Aorta (tissue), 5 donors: ENCODE measurements at regions not wholly inside any gene's neighbourhood (a gene's known extent, or its start where the extent isn't known, plus 50 kb on each side); places are given as distances from the start of the nearest gene placed in this dataset.

Experiments used
- ATAC-seq: fragments of 200-7000 bp; cut with Tn5 transposase; one replicate; pipeline ENCODE4 v1.9.1; 2022; ENCODE audit warnings: moderate library complexity; ENCODE audit not compliant: low FRiP score
- DNase-seq, 2 donors: peaks; one replicate each; pipeline ENCODE4 v3.0.0-alpha.2; 2020
- H3K27ac ChIP-seq, 2 donors: one replicate each; pipeline ENCODE4 v1.5.1; 2013; ENCODE audit warnings: low read length in 2 of 2, mild to moderate bottlenecking in 2 of 2, moderate library complexity in 2 of 2, control low read depth in 1 of 2, inconsistent platforms in 1 of 2, low read depth in 1 of 2
- H3K27me3 ChIP-seq, 2 donors: one replicate each; pipeline ENCODE4 v1.6.1; 2013; ENCODE audit warnings: control low read depth in 1 of 2, low read length in 1 of 2, mild to moderate bottlenecking in 1 of 2, moderate library complexity in 1 of 2; ENCODE audit not compliant: insufficient read depth in 2 of 2, control insufficient read depth in 1 of 2
- H3K36me3 ChIP-seq, 2 donors: one replicate each; pipeline ENCODE4 v1.6.1; 2013; ENCODE audit warnings: control low read depth in 1 of 2, low read length in 1 of 2, mild to moderate bottlenecking in 1 of 2; ENCODE audit not compliant: insufficient read depth in 2 of 2, control insufficient read depth in 1 of 2
- H3K4me1 ChIP-seq, 2 donors: one replicate each; pipeline ENCODE4 v1.6.1; 2013; ENCODE audit warnings: low read length in 2 of 2, control low read depth in 1 of 2, mild to moderate bottlenecking in 1 of 2, moderate library complexity in 1 of 2; ENCODE audit not compliant: insufficient read depth in 2 of 2, control insufficient read depth in 1 of 2
- H3K4me3 ChIP-seq, 2 donors: one replicate each; pipeline ENCODE4 v1.5.1; 2013; ENCODE audit warnings: low read length in 2 of 2, control low read depth in 1 of 2, mild to moderate bottlenecking in 1 of 2
- H3K9me3 ChIP-seq: one replicate; pipeline ENCODE4 v1.6.1; 2013; ENCODE audit warnings: mild to moderate bottlenecking, low read length; ENCODE audit not compliant: control insufficient read depth
- WGBS, 2 donors: extraction: QIAGEN DNeasy Blood & Tissue Kit; methylation state at CpG; one replicate each; pipeline ENCODE4 v1.1.7; 2013; 5-methylcytosine and 5-hydroxymethylcytosine counted together
- intact Hi-C, 2 donors: fragments of 100-400 bp; cut with DNase I; formaldehyde crosslinking; loops; one replicate each; pipeline versions ENCODE4 v1.14.2 to v1.15.0; 2022
- donor health status: healthy with polysubstance abuse.
- donor health status: Bipolar disorder and iron deficiency.
- donor health status: DM: no; HTN: no; CAD: no.
- donor health status: DM: no; HTN: no; CAD: no.
- donor health status: DM: yes; HTN: yes; CAD: no.

DNA sequence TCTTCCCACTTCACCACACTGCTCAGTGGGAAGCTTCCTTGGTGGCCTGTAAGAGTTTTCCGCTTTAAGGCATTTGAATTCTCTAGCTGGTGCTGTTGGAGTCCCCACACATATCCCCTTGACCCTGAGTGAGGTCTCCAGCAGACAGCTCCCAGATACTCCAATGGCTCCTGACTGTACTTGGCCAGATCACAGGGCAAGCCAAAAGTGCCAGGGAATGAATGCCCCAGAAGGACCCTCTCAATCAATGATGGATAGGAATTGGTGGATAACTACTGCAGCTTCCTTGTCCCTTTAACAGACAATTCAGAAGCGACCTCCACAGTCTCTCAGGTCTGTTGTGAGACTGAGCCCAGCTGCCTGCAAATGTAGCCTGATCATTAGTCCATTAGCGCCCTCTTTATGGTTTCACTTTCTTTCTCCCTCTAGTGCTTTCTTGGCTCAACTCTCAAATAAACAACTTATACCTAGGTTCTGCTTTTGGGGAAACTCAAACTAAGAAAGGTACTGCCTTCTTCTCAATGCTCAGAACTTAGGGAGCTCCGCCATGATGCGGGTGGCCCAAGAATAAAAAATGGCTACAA lies 283.0 kb downstream of the TCF7L2 start:
- H3K27ac ChIP-seq = no peak overlapping the region
- H3K4me1 ChIP-seq = no peaks in the 10 kb centered on the region
- H3K4me3 ChIP-seq = no peak overlapping the region
- DNase-seq (no peak), ATAC-seq (no peak)
- no peaks in the 10 kb centered on the region for H3K9me3 ChIP-seq
- no peaks in the 10 kb centered on the region for H3K36me3 ChIP-seq
- intact Hi-C loops = no loop called here
- H3K27me3 ChIP-seq = no peaks in the 10 kb centered on the region
- WGBS, 2 donors = 93 to 95% methylated on average over 5 of the region's 5 CpGs

DNA sequence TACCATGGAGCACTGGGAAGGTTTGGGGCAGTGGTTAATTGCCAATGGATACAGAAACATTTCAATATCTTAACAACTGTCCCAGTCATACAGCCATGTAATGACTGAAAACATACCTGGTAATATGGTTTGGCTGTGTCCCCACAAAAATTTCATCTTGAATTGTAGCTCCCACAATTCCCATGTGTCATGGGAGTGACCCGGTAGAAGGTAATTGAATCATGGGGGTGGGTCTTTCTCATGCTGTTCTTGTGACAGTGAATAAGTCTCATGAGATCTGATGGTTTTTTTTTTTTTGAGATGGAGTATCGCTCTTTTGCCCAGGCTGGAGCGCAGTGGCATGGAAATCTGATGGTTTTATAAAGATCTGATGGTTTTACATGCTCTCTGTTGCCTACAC lies 284.4 kb downstream of the TCF7L2 start:
- H3K9me3 ChIP-seq = no peaks in the 10 kb centered on the region
- no peak for DNase-seq
- 96 to 98% methylated on average over 3 of the region's 3 CpGs for WGBS, 2 donors
- H3K27me3 ChIP-seq = no peaks in the 10 kb centered on the region
- H3K27ac ChIP-seq = no peak overlapping the region
- H3K4me1 ChIP-seq = no peaks in the 10 kb centered on the region
- intact Hi-C loops = no loop called here
- no peaks in the 10 kb centered on the region for H3K36me3 ChIP-seq
- no peak for ATAC-seq
- H3K4me3 ChIP-seq = no peak overlapping the region

DNA sequence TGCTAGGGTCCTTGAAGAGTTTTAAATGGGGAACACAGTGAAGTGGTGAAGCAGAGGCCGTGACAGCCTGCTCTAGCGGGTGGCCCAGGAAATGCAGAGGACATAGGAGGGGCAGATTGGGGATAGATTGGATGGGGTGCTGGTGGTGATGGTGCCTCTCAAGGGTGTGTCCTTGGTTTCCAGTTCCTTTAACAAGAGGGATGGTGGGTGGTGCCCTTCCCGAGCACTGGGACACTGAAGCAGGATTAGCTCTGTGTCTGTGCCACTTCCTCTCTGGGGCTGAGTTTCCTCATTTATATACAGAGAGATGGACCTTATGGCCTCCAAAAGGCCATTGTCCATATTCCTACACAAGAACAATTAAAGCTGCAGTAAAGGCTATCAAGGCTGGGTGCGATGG lies 285.5 kb downstream of the TCF7L2 start:
- 95 to 98% methylated on average over 4 of the region's 4 CpGs for WGBS, 2 donors
- intact Hi-C loops = no loop called here

DNA sequence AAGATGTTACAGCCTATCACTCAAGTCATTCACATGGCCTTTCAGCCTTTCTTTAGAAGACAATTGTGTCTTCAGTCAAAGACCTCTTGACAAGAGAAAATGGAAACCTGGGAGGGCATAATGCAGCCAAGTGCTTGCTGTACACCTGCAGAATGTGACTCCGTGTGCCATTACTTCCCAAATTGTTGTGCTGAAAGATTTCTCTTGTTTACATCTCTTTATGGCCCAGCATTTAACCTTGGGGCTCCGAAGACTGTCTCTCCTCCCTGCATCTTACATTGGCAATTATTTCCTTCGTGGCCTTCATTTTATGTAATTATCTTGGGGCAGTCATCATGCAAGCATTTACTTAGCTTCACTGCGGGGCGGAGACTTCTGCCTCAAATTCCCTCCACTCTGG lies 287.0 kb downstream of the TCF7L2 start:
- no peak for ATAC-seq
- Histone ChIP-seq H3K36me3 (no peaks in the 10 kb centered on the region), H3K4me1 (no peaks in the 10 kb centered on the region), H3K9me3 (no peaks in the 10 kb centered on the region), H3K4me3 (no peak overlapping the region), H3K27ac (no peak overlapping the region), H3K27me3 (no peaks in the 10 kb centered on the region)
- intact Hi-C loops = no loop called here
- WGBS, 2 donors = 96% methylated on average over 5 of the region's 5 CpGs
- DNase-seq = no peak

More for the DNA sequence above, 285.5 kb downstream of the TCF7L2 start:
- Histone ChIP-seq H3K27me3 (no peaks in the 10 kb centered on the region), H3K27ac (no peak overlapping the region), H3K4me3 (no peak overlapping the region), H3K36me3 (no peaks in the 10 kb centered on the region), H3K9me3 (no peaks in the 10 kb centered on the region), H3K4me1 (no peaks in the 10 kb centered on the region)
- ATAC-seq = no peak
- DNase-seq = peak in 1 of 2 donors; percentile 56

DNA sequence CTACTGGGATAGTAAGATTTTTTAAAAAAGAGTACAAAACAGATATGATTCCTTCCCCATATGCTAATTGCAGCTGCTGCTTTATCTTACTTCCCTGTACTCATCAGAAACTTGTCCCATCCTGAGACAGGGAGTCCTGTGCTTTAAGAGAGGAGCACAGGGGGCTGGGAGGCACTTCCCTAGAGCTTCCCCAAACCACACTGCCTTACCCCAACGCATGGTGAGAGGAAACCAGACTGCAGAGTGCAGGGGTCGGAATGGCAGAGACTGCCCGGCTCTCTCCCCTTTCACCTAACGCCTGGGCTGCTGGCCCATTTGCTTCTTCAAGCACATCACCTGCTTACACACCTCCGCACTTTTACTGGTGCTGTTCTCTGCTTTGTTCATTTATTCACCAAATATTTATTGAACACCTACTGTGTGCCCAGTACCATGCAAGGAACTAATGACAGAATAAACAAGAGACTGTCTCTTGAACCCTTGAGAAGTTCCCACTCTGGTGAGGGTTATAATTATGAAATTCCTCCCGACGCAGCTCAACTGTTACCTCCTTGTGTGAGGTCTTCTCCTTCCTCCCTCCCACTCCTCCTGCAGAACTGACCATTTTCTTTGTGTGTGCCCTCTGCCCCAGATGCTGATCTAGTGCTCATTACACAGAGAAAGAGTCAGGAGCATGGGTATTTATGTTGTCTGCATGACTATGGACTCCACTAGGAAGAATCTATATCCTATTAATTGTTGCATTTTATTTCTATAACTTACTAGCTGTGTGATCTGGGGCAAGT lies 289.7 kb downstream of the TCF7L2 start:
- H3K9me3 ChIP-seq = no peaks in the 10 kb centered on the region
- no peaks in the 10 kb centered on the region for H3K27me3 ChIP-seq
- DNase-seq = no peak
- H3K4me3 ChIP-seq = no peak overlapping the region
- no peaks in the 10 kb centered on the region for H3K36me3 ChIP-seq
- 79 to 81% methylated on average over 7 of the region's 7 CpGs for WGBS, 2 donors
- intact Hi-C loops = no loop called here
- no peaks in the 10 kb centered on the region for H3K4me1 ChIP-seq
- H3K27ac ChIP-seq = no peak overlapping the region
- no peak for ATAC-seq

DNA sequence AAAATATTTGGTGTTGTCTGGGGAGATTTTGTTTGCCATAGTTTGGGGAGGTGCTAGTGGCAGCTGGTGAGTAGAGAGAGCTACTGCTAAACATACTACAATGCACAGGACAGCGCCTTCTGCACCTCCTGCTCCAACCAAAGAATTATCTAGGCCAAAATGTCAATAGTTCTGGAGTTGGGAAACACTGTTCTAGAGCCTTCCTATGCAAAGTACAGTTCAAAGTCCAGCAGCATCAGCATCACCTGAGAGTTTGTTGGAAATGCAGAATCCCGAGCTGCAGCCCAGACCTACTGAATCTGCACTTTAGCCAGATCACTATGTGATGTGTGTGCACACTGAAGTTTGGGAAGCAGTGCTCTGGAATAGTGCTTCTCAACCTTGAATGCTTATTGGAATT lies 290.7 kb downstream of the TCF7L2 start:
- no peaks in the 10 kb centered on the region for H3K27me3 ChIP-seq
- no peak overlapping the region for H3K27ac ChIP-seq
- H3K4me3 ChIP-seq = no peak overlapping the region
- H3K9me3 ChIP-seq = no peaks in the 10 kb centered on the region
- intact Hi-C loops = no loop called here
- WGBS, 2 donors = 95% methylated on average over 2 of the region's 2 CpGs
- no peaks in the 10 kb centered on the region for H3K4me1 ChIP-seq
- ATAC-seq (no peak), DNase-seq (no peak)
- H3K36me3 ChIP-seq = no peaks in the 10 kb centered on the region

GRCh38 chr10:113241599-113242360 lies 291.7 kb downstream of the TCF7L2 start:
- Histone ChIP-seq H3K27ac (no peak overlapping the region), H3K27me3 (no peaks in the 10 kb centered on the region), H3K9me3 (no peaks in the 10 kb centered on the region), H3K4me3 (no peak overlapping the region), H3K4me1 (no peaks in the 10 kb centered on the region), H3K36me3 (no peaks in the 10 kb centered on the region)
- DNase-seq = no peak
- WGBS, 2 donors = 87 to 89% methylated on average over 7 of the region's 7 CpGs
- intact Hi-C loops = no loop called here
- no peak for ATAC-seq

GRCh38 chr10:113243311-113243710 lies 293.3 kb downstream of the TCF7L2 start:
- Histone ChIP-seq H3K27me3 (no peaks in the 10 kb centered on the region), H3K9me3 (no peaks in the 10 kb centered on the region), H3K4me1 (no peaks in the 10 kb centered on the region), H3K36me3 (no peaks in the 10 kb centered on the region), H3K4me3 (no peak overlapping the region), H3K27ac (no peak overlapping the region)
- 92 to 97% methylated on average over 2 of the region's 2 CpGs for WGBS, 2 donors
- no peak for DNase-seq
- ATAC-seq = no peak
- intact Hi-C loops = no loop called here
